Mesenchymal stem cell (in vitro differentiated cells and primary cell): ENCODE measurements at regions not wholly inside any gene's neighbourhood (a gene's known extent, or its start where the extent isn't known, plus 50 kb on each side); places are given as distances from the start of the nearest gene placed in this dataset.

Experiments
- DNase-seq: peaks from one replicate; pipeline ENCODE4 v3.0.0-alpha.2; 2013
- H2AFZ ChIP-seq: one replicate; pipeline ENCODE4 v1.6.1; 2013; ENCODE audit warnings: low read depth, mild to moderate bottlenecking, control low read depth, inconsistent platforms, low read length, moderate library complexity
- H2AK5ac ChIP-seq: 2 replicates; pipeline ENCODE4 v1.6.1; 2013; ENCODE audit warnings: low read length, moderate library complexity, mild to moderate bottlenecking, inconsistent platforms; ENCODE audit not compliant: severe bottlenecking
- H2BK120ac ChIP-seq: one replicate; pipeline ENCODE4 v1.6.1; 2013; ENCODE audit warnings: low read depth, mild to moderate bottlenecking, inconsistent platforms, low read length, moderate library complexity
- H2BK12ac ChIP-seq, 2 experiments: one replicate each; pipeline ENCODE4 v1.6.1; 2013; ENCODE audit warnings: inconsistent platforms in 2 of 2, low read length in 2 of 2, mild to moderate bottlenecking in 2 of 2, moderate library complexity in 2 of 2, control low read depth in 1 of 2
- H2BK15ac ChIP-seq: one replicate; pipeline ENCODE4 v1.6.1; 2013; ENCODE audit warnings: mild to moderate bottlenecking, low read depth, inconsistent platforms; ENCODE audit not compliant: poor library complexity, severe bottlenecking
- H2BK5ac ChIP-seq: 2 replicates; pipeline ENCODE4 v1.6.1; 2013; ENCODE audit warnings: low read depth, mild to moderate bottlenecking, low read length, control low read depth, inconsistent platforms; ENCODE audit not compliant: poor library complexity, severe bottlenecking
- H3K14ac ChIP-seq, 2 experiments: one replicate each; pipeline ENCODE4 v1.6.1; 2013; ENCODE audit warnings: inconsistent platforms in 2 of 2, low read length in 2 of 2, control low read depth in 1 of 2, mild to moderate bottlenecking in 1 of 2, moderate library complexity in 1 of 2
- H3K18ac ChIP-seq, 2 experiments: one replicate each; pipeline ENCODE4 v1.6.1; 2013; ENCODE audit warnings: inconsistent platforms in 2 of 2, low read length in 2 of 2, control low read depth in 1 of 2, low read depth in 1 of 2, mild to moderate bottlenecking in 1 of 2
- H3K23ac ChIP-seq, 2 experiments: one replicate each; pipeline ENCODE4 v1.6.1; 2013; ENCODE audit warnings: inconsistent platforms in 2 of 2, low read length in 2 of 2, mild to moderate bottlenecking in 2 of 2, moderate library complexity in 2 of 2, control low read depth in 1 of 2
- H3K27ac ChIP-seq: 2 replicates; pipeline ENCODE4 v1.5.1; 2013; ENCODE audit warnings: mild to moderate bottlenecking, moderate library complexity, low read length, control low read depth, inconsistent platforms; ENCODE audit not compliant: poor library complexity, severe bottlenecking
- H3K27me3 ChIP-seq, 2 experiments: 2 replicates each; pipeline versions ENCODE4 v1.6.1 to v1.7.0; 2013; ENCODE audit warnings: low read length in 2 of 2, mild to moderate bottlenecking in 2 of 2, moderate library complexity in 2 of 2, control low read depth in 1 of 2, inconsistent platforms in 1 of 2; ENCODE audit not compliant: control insufficient read depth in 1 of 2, insufficient read depth in 1 of 2
- H3K36me3 ChIP-seq, 2 experiments: 2 replicates each; pipeline versions ENCODE4 v1.6.1 to v1.7.0; 2013; ENCODE audit warnings: low read length in 2 of 2, control low read depth in 1 of 2, inconsistent platforms in 1 of 2, low read depth in 1 of 2, mild to moderate bottlenecking in 1 of 2; ENCODE audit not compliant: insufficient read depth in 2 of 2, control insufficient read depth in 1 of 2
- H3K4ac ChIP-seq, 2 experiments: one replicate each; pipeline ENCODE4 v1.6.1; 2013; ENCODE audit warnings: inconsistent platforms in 2 of 2, low read length in 2 of 2, mild to moderate bottlenecking in 2 of 2, moderate library complexity in 2 of 2, control low read depth in 1 of 2, low read depth in 1 of 2
- H3K4me1 ChIP-seq: 2 replicates; pipeline ENCODE4 v1.6.1; 2013; ENCODE audit warnings: low read depth, low read length, control low read depth; ENCODE audit not compliant: control insufficient read depth, insufficient read depth
- H3K4me2 ChIP-seq: 2 replicates; pipeline ENCODE4 v1.6.1; 2013; ENCODE audit warnings: low read length, mild to moderate bottlenecking, inconsistent platforms; ENCODE audit not compliant: poor library complexity, severe bottlenecking
- H3K4me3 ChIP-seq, 2 experiments: 2 replicates each; pipeline versions ENCODE4 v1.5.1 to v1.7.0; 2013; ENCODE audit warnings: low read length in 2 of 2, mild to moderate bottlenecking in 2 of 2, control low read depth in 1 of 2, low read depth in 1 of 2; ENCODE audit not compliant: insufficient read depth in 1 of 2
- H3K79me1 ChIP-seq: replicated peaks from 2 replicates; pipeline ENCODE4 v1.6.1; 2013; ENCODE audit warnings: mild to moderate bottlenecking, control low read depth, low read length, inconsistent platforms; ENCODE audit not compliant: poor library complexity, severe bottlenecking
- H3K9ac ChIP-seq: 2 replicates; pipeline ENCODE4 v1.7.0; 2013; ENCODE audit warnings: mild to moderate bottlenecking, low read length, moderate library complexity
- H3K9me3 ChIP-seq: 2 replicates; pipeline ENCODE4 v1.7.0; 2013; ENCODE audit warnings: mild to moderate bottlenecking, low read length; ENCODE audit not compliant: control insufficient read depth
- H4K8ac ChIP-seq: one replicate; pipeline ENCODE4 v1.6.1; 2013; ENCODE audit warnings: inconsistent platforms, mild to moderate bottlenecking, low read length, moderate library complexity
- H4K91ac ChIP-seq: one replicate; pipeline ENCODE4 v1.6.1; 2013; ENCODE audit warnings: mild to moderate bottlenecking, low read length, inconsistent platforms
- WGBS: methylation state at CpG from one replicate; pipeline ENCODE4 v1.1.7; 2013; ENCODE audit warnings: mixed read lengths; 5-methylcytosine and 5-hydroxymethylcytosine counted together

DNA sequence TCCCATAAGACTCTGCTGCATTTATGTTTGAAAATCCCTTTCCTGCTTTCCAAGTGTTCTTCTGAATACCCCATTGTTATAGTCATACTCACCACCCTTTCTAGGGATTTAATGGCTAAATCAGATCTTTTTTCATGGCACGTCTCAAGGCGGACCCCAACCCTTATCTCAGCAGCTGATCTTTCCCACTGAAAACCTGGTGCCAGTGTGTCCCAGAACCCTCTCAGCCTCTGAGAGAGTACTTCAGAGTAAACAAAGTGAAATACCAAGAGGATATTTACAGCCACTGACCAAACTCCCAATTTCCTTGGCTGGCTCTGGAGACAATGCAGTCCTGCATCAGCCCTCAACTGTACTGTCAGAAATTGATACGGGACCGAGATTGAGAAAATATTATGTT, 101.7 kb downstream of the TMEM100 start:
- H2BK12ac ChIP-seq, result peak overlapping the region; percentile 38 to 86
- no peak overlapping the region for H3K4me3 ChIP-seq
- DNase-seq, result no peak
- no peak overlapping the region for H4K8ac ChIP-seq
- no peaks in the 10 kb centered on the region for H3K4me1 ChIP-seq
- peak overlapping the region; percentile 40 to 59 for H3K18ac ChIP-seq
- no peak overlapping the region for H3K9ac ChIP-seq
- no peak overlapping the region for H2BK5ac ChIP-seq
- H3K4ac ChIP-seq, result peak overlapping the region in 1 of 2 experiments; percentile 67
- H2AK5ac ChIP-seq, result no peak overlapping the region
- H3K14ac ChIP-seq, result no peak overlapping the region
- no peaks in the 10 kb centered on the region for H3K27me3 ChIP-seq
- peak overlapping the region; percentile 3 for H4K91ac ChIP-seq
- H3K4me2 ChIP-seq, result no peak overlapping the region
- H3K9me3 ChIP-seq, result no peaks in the 10 kb centered on the region
- H3K79me1 ChIP-seq, result no peaks in the 10 kb centered on the region
- no peak overlapping the region for H2BK15ac ChIP-seq
- H2AFZ ChIP-seq, result no peak overlapping the region
- H3K23ac ChIP-seq, result no peak overlapping the region
- WGBS, result 76% methylated on average over 2 of the region's 4 CpGs
- no peak overlapping the region for H2BK120ac ChIP-seq
- no peak overlapping the region for H3K27ac ChIP-seq
- no peaks in the 10 kb centered on the region for H3K36me3 ChIP-seq

- Histone ChIP-seq H3K79me1 (no peaks in the 10 kb centered on the region), H3K4me1 (no peaks in the 10 kb centered on the region), H3K9ac (no peak overlapping the region), H3K18ac (no peak overlapping the region), H3K27ac (no peak overlapping the region), H2BK120ac (peak overlapping the region; percentile 64), H2BK12ac (peak overlapping the region; percentile 77 to 93), H3K14ac (no peak overlapping the region), H2AFZ (no peak overlapping the region), H3K4me3 (no peak overlapping the region), H2BK15ac (no peak overlapping the region), H3K4ac (peak overlapping the region in 1 of 2 experiments; percentile 82), H4K91ac (no peak overlapping the region), H3K36me3 (no peaks in the 10 kb centered on the region), H3K9me3 (no peaks in the 10 kb centered on the region), H4K8ac (no peak overlapping the region), H3K27me3 (no peaks in the 10 kb centered on the region), H2BK5ac (no peak overlapping the region), H3K4me2 (no peak overlapping the region), H3K23ac (no peak overlapping the region), H2AK5ac (no peak overlapping the region)
- DNase-seq, result no peak
- 100% methylated on average over 2 of the region's 3 CpGs for WGBS
Measured at GRCh38 chr17:55620023-55620422, 102.6 kb downstream of the TMEM100 start.

DNA sequence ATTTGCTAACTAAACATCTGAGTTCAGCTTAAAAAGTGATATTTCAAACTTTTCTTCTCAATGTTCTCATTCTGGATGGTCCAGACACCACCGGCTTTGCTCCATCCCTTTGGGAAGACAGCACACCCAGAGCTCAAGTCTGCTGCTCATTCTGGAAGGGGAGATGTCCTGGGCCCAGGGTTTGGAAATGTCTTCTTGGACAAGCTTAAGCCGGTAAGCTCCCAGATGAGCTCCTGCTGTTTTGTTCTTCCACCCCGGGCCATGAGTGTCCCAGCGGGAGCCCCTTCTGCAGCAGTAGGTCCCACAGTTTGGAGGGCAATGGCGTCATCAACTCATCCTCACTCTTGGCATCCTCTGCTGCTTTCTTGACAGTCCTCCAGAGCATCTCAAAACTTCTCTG, 105.2 kb downstream of the TMEM100 start:
- H3K4me1 ChIP-seq, result no peaks in the 10 kb centered on the region
- H3K23ac ChIP-seq, result no peak overlapping the region
- no peak overlapping the region for H3K4me2 ChIP-seq
- 89% methylated on average over 5 of the region's 5 CpGs for WGBS
- no peak overlapping the region for H4K8ac ChIP-seq
- no peak overlapping the region for H2AFZ ChIP-seq
- H3K18ac ChIP-seq, result peak overlapping the region; percentile 66 to 79
- H3K79me1 ChIP-seq, result no peaks in the 10 kb centered on the region
- peak overlapping the region in 1 of 2 experiments; percentile 73 for H3K4ac ChIP-seq
- no peak for DNase-seq
- H3K4me3 ChIP-seq, result no peak overlapping the region
- H3K27ac ChIP-seq, result no peak overlapping the region
- peak overlapping the region; percentile 73 for H2BK120ac ChIP-seq
- H2BK15ac ChIP-seq, result peak overlapping the region; percentile 94
- no peaks in the 10 kb centered on the region for H3K27me3 ChIP-seq
- H3K9me3 ChIP-seq, result no peaks in the 10 kb centered on the region
- H2BK12ac ChIP-seq, result peak overlapping the region; percentile 65 to 84
- no peaks in the 10 kb centered on the region for H3K36me3 ChIP-seq
- H2BK5ac ChIP-seq, result no peak overlapping the region
- peak overlapping the region; percentile 39 for H4K91ac ChIP-seq
- no peak overlapping the region for H3K14ac ChIP-seq
- no peak overlapping the region for H3K9ac ChIP-seq
- no peak overlapping the region for H2AK5ac ChIP-seq

DNA sequence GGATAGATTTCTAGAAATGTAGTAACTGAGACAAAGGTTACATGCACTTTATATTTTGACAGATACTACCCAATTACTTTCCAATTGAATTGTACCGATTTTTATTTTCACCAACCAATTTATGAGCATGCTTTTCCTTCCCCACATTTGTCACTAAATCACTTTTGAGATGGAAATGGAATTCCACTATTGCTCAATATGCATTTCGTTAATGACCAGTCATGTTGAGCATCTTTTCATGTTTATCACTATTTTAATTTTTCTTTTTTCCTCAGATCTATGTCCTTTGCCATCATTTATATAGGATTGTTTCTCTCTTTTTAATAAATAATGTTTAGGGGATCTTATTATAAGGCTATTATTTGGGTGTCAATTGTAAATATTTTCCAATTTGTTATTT, 102.8 kb upstream of the SMIM36 start:
- Histone ChIP-seq H3K27ac (no peak overlapping the region), H3K9ac (no peak overlapping the region), H3K9me3 (no peaks in the 10 kb centered on the region), H3K79me1 (no peaks in the 10 kb centered on the region), H3K4ac (no peak overlapping the region), H2AK5ac (no peak overlapping the region), H4K8ac (no peak overlapping the region), H2BK12ac (no peak overlapping the region), H2BK5ac (no peak overlapping the region), H2AFZ (no peak overlapping the region), H3K4me1 (no peaks in the 10 kb centered on the region), H4K91ac (no peak overlapping the region), H3K14ac (no peak overlapping the region), H3K4me3 (no peak overlapping the region), H3K18ac (no peak overlapping the region), H2BK120ac (no peak overlapping the region), H2BK15ac (no peak overlapping the region), H3K4me2 (no peak overlapping the region), H3K36me3 (no peaks in the 10 kb centered on the region), H3K27me3 (no peaks in the 10 kb centered on the region), H3K23ac (no peak overlapping the region)
- no peak for DNase-seq
- 96% methylated on average over 1 of the region's 2 CpGs for WGBS
